RKO (cell line): ENCODE measurements at regions not wholly inside any gene's neighbourhood (a gene's known extent, or its start where the extent isn't known, plus 50 kb on each side); places are given as distances from the start of the nearest gene placed in this dataset.
"Not testable (repeated sequence)": the region's sequence is repeated elsewhere in the genome, so short reads cannot be mapped to it uniquely, and the experiment has no call there.

ENCODE experiments used
- DNase-seq: peaks from one replicate; pipeline ENCODE4 v3.0.0-alpha.2; 2016; ENCODE audit warnings: low spot score

DNA sequence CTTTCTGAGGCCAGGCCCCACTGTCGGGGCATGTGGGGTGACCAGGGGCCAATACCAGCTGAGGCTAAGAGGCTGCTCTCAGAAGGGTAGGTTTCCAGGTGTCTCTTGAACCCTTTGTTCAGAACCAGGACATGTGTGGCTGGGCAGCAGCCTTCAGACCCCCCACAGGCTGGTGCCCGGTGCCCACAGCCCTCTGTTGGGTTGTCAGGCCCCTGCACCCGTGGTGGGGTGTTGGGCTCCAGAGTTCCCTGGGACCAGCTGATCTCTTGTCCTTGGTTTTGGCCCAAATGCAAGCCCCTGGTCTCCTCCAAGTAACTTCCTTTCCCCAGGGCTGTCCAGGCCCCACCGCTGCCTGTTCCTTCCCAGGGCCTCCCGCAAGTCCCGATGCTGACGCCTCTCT is 226.0 kb downstream of the TMEM121 start:
- DNase-seq, result not testable (repeated sequence)

DNA sequence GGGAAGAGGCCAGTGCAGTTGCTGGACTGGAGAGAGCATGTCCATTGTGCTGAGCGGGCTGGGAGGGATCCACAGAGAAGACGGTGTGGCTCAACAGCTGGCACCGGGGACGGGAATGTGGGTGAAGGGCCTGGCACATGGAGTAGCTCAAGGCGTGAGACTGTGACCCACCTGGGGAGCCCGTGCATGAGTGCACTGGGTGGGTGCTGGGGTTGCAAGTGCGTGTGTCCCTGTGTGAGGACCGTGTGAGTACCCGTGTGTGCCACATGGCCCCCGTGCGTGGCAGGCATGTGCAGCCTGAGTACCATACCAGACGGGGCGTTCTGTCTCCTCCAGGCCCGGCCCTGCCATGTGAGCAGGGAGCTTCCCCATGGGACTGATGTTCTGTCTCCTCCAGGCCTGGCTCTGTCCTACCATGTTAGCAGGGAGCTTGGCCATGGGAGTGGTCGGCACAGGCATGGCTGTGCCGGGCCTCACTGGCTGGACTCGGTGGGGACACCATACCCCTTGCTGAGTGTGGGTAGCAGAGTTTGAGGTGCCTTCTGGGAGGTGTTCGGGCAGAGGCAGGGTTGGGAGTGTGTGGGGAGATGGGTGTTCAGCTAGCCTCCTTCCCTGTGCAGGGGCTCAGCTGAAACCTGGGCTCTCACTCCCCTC is 234.4 kb downstream of the TMEM121 start:
- DNase-seq, result no peak

DNA sequence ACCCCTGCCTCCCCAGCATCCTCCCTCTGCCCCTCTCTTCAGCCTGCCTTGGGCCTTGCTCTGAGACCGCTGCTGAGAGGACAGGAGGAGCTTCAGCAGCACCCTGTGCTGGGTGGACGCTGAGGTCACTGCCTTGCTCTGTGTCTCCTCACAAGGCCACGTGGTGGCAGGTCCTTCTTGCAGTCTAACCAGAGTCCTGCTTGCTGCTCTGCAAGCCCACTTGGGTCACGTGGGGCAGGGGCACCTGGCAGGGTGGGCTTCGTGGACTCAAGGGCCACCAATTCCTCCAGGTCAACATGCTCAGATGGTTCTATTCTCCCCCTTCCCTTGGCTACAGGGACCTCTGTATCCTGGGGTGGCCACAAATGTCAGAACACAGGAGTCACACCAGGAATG is 235.0 kb downstream of the TMEM121 start:
- not testable (repeated sequence) for DNase-seq

DNA sequence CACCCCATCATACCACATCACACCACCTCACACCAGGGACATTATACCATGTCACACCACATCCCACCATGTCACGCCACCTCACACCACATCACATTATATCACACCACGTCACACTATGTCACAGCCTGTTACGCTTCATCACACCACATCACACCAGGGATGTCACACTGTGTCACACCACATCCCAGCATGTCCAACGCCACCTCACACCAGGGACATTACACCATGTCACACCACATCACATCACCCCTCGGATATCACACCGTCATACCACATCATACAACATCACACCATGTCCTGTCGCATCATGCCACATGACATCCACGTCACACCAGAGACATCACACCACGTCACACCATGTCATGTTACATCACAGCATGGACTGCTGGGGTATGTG is 235.5 kb downstream of the TMEM121 start:
- DNase-seq, result no peak

DNA sequence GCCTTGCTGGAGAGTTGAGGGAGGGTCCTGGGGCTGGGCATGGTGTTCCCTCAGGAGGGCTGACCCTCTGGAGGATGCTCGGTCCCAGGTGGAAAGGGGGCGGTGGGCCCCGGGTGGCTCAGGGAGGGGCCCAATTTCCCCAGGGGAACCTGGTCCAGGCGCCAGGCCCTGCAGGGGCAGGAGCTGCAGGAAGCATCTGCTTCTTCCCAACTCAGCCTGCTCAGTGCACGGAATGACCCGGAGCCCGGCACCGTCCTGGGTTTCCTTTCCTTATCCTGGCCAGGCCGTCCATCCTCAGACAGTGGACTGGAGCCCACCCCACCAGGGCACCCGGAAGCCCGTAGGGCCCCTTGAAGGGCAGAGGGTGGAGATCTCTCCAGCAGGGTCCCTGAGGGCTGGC is 235.9 kb downstream of the TMEM121 start:
- not testable (repeated sequence) for DNase-seq

DNA sequence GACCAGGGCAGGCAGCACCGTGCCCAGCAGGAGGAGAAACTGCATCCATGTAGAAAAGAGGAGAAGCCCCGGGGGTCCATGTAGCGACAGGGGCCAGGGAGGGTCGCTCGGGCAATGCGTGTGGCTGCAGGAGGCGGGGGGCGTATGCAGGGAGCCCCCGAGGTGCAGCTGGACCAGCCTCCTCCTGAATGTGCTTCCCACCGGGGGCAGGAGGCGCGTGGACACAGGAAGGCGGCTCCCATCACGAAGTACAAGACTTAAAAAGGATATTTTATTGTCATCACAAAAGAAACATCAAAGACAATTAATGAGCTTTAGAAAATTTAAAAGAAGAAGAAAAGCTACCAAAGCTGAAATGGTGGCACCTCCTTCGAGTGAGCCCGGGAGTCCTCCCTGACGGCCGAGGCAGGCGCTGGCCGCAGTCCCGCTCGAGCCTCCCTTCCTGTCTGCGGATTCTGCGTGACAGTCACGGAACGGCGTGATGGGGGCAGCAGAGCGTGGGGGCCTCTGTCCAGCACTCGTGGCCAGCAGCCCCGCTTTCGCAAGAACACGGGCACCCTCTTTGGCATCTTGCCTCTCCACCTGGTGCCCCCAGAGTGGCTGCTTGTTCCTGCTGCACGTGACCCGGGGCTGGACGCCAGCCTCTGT is 238.0 kb downstream of the TMEM121 start:
- not testable (repeated sequence) for DNase-seq

DNA sequence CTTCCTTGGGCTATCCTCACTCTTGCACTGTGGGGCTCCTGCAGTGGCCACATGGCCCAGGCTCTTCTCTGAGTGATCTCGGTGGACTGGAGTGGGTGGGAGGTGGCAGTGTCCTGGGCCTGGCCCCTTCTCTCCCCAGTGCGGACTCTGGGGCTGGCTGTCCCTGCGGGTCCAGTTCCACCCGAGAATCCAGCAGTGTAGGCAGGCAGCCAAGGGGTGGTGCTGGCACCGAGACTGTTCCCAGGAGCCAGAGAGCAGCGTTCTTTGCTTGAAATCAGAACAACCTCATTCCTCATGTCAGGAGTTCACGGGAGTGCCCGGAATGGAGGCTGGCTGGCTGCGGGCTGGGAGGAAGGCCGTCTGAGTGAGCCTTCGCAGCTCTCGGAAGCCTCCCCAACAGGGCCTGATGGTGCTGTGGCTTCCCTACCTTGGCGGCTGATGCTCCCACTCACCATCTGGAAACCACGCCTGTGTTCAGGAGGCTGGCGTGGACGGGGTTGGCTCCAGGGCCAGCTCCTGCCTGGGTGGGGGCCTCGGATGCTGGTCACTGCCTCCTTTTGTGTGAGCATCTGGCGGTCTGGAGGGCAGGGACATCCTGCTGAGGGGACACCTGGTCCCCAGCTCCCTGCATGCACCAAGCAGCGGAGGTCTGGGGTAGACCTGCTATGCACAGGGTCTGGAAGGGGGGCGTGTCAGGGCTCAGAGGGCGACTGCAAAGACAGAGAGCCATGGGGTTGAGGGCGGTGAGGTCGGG is 238.9 kb downstream of the TMEM121 start:
- DNase-seq, result not testable (repeated sequence)

DNA sequence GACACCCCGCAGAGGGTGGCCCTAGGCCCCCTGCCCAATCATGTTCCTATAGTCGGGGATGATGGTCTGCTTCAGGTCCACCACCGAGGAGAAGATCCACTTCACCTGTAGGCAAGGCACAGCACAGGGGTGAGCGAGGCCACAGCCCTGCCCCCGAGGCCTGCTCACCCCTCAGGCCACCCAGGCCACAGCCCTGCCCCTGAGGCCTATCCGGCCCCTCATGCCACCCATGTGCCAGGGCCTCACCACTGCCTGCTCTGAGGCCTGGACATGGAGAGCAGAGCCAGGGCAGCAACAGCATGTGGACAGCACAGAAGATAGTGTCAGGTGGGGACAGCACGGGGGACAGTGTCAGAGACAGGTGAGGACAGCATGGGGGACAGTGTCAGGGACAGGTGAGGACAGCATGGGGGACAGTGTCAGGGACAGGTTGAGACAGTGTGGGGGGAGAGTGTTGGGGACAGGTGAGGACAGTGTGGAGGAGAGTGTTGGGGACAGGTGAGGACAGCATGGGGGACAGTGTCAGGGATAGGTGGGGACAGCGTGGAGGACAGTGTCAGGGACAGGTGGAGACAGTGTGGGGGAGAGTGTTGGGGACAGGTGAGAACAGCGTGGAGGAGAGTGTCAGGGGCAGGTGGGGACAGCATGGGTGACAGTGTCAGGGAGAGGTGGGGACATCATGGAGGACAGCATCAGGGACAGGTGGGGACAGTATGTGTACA is 239.7 kb downstream of the TMEM121 start:
- DNase-seq, result no peak

DNA sequence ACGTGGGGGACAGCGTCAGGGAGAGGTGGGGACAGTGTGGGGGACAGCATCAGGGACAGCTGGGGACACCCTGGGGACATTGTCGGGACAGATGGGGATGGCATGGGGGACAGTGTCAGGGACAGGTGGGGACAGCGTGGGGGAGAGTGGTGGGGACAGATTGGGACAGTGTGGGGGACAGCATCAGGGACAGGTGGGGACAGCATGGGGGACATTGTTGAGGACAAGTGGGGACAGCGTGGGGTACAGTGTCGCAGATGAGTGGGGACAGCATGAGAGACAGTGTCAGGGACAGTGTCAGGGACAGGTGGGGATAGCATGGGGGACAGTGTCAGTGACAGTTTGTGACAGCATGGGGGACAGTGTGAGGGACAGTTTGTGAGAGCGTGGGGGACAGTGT is 240.9 kb downstream of the TMEM121 start:
- DNase-seq, result no peak

DNA sequence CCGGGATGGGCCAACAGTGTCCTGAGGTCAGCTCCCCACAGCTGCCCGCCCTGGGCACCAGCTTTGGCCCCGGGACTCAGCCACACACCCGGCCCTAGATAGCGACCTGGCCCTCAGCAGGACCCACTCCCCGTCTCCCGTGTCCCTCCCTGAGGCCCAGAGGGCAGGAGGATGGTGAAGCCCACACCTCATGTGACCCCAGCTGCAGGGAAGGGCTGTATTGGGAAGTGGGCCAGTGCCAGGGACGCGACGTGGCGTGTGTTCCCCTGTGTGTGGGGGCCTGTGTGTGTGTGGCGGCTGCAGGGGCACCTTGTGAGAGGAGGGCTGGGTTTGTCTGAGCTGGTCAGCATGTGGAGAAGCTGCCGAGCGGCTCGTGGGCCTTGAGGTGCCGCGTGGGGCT is 241.7 kb downstream of the TMEM121 start:
- DNase-seq, result not testable (repeated sequence)

DNA sequence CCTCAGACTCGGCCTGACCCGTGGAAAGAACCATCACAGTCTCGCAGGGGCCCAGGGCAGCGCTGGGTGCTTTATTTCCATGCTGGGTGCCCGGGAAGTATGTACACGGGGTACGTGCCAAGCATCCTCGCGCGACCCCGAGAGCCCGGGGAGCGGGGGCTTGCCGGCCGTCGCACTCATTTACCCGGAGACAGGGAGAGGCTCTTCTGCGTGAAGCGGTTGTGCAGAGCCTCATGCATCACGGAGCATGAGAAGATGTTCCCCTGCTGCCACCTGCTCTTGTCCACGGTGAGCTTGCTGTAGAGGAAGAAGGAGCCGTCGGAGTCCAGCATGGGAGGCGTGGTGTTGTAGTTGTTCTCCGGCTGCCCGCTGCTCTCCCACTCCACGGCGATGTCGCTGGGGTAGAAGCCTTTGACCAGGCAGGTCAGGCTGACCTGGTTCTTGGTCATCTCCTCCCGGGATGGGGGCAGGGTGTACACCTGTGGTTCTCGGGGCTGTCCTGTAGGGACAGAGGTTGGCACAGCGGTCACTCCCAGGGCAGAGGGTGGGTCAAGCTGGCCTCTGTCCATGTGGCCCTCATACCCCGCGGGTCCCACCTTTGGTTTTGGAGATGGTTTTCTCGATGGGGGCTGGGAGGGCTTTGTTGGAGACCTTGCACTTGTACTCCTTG is 242.8 kb downstream of the TMEM121 start:
- DNase-seq, result not testable (repeated sequence)

DNA sequence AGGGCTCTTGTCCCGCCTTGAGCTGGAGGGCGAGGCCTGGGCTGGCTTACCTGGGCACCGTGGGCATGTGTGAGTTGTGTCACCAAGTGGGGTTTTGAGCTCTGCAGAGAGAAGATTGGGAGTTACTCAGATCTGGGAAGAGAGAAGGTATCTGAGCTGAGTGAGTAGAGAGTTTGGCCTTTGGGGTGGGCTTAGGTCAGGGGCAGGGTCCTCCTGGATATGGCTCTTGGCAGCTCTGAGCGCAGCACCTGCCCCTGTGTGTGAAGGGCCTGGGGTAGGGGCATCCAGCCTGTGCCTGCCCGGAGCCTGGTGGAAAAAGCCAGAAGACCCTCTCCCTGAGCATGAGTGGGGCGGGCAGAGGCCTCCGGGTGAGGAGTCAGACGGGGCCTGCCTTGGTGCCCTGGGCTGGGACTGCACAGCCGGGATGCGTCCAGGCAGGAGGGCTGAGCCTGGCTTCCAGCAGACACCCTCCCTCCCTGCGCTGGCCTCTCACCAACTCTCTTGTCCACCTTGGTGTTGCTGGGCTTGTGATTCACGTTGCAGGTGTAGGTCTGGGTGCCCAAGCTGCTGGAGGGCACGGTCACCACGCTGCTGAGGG is 244.3 kb downstream of the TMEM121 start:
- DNase-seq, result not testable (repeated sequence)

DNA sequence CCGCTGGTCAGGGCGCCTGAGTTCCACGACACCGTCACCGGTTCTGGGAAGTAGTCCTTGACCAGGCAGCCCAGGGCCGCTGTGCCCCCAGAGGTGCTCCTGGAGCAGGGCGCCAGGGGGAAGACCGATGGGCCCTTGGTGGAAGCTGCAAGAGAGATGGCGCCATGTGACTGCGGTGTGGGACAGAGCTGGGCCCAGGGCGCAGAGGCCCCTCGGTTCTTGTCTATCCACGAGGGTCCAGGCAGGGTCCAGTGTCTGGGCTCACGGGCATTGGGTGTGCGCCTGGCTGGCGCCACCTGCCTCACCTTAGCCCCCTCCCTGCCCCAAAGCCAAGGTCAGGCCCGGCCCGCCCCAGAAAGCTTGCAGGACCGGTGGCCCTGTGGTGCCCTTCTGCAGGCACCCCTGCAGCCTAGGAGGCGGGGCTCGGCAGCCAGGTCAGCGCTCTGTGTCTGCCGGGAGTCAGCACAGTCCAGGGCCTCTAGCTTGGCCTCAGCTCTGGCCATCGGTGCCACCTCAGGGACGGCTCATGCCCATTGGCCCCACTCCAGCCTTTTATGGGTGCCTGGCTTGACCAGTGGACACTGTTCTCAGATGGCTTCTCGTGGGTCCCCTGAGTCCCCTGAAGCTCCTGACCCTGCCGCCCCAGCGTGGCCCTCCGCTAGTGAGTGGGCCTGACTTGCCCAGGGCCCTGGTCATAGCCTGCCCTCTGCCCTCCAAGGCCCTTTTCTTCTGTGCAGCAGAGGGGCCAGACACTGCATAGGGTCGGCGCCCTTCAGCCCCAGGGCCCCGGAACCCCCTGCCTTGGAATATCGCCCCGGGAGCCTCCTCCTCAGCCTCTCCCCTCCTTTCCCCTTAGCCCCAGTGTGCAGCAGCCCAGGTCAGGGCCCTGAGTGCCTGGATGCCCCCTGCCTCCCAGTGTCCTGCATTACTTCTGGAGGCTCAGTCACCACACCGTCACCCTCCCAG is 245.2 kb downstream of the TMEM121 start:
- not testable (repeated sequence) for DNase-seq

DNA sequence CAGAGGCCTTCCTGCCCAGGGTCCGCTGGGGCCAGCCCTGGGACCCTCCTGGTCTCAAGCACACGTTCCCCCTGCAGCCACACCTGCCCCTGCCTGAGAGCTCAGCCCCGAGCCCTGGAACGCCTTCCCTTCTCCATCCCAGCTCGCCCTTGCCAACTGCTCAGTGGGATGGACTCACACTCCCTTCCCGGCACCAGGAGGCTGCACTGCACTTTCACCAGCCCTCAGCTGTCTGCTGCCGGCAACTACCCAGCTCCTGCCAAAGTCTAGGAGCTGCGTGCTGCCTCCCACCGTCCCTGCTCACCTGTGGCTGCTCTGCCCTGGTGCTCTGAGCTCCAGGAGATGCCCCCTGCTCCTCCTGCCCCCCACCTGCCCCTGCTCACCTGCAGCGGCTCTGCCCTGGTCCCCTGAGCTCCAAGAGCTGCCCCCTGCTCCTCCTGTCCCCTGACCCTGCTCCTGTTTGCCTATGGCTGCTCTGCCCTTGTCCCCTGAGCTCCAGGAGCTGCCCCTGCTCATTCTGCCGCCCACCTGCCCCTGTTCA is 246.4 kb downstream of the TMEM121 start:
- not testable (repeated sequence) for DNase-seq

DNA sequence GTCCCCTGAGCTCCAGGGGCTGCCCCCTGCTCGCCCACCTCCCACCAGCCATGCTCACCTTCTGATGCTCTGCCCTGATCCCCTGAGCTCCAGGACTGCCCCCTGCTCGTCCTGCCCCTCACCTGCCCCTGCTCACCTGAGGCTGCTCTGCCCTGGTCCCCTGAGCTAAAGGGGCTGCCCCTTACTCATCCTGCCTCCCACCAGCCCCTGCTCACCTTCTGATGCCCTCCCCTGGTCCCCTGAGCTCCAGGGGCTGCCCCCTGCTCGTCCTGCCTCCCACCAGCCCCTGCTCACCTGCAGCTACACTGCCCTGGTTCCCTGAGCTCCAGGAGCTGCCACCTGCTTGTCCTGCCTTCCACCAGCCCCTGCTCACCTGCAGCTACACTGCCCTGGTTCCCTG is 247.2 kb downstream of the TMEM121 start:
- DNase-seq, result no peak

DNA sequence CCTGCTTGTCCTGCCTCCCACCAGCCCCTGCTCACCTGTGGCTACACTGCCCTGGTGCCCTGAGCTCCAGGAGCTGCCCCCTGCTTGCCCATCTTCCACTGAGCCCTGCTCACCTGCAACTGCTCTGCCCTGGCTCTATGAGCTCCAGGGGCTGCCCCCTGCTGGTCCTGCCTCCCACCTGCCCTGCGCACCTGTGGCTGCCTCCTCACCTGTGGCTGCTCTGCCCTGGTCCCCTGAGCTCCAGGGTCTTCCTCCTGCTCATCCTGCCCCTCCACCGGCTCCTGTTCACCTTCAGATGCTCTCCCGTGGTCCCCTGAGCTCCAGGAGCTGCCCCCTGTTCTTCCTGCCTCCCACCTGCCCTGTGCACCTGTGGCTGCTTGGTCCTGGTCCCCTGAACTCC is 247.6 kb downstream of the TMEM121 start:
- DNase-seq, result no peak

DNA sequence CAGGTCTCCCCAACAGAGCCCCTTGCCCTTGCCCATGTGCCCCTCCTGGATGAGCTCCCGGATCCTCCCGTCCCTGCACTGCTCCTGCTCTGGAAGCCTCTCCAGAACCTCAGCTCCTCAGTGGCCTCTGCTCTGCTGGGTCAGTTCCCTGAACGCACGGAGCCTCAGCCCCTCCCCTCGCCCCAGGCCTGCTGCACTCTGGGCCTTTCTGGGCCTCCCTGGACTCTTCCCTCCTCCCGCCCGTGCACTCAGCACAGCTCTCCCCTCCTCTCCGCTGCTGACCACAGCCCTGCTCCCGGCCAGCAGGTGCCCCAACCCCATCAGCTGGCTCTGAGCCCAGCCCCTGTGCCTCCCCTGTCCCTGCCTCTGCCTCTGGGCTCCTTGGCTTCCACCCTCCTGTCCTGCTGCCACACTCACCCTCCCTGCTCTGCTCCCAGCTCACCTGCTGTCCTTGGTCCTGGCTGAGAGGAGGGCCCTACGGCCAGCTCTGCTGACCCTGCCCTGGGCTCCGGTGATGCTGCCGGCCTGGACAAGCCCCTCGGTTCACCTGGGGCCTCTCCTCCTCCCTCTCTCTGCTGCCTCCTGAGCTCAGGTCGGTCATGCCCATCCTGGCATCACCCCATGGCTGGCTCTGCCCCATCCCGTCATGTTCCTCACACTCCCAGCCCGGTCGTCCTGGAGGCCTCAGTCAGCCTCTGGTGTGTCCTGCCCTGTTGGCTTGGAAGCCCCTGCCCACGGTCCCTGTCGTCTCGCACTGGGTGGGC is 248.4 kb downstream of the TMEM121 start:
- DNase-seq, result not testable (repeated sequence)

DNA sequence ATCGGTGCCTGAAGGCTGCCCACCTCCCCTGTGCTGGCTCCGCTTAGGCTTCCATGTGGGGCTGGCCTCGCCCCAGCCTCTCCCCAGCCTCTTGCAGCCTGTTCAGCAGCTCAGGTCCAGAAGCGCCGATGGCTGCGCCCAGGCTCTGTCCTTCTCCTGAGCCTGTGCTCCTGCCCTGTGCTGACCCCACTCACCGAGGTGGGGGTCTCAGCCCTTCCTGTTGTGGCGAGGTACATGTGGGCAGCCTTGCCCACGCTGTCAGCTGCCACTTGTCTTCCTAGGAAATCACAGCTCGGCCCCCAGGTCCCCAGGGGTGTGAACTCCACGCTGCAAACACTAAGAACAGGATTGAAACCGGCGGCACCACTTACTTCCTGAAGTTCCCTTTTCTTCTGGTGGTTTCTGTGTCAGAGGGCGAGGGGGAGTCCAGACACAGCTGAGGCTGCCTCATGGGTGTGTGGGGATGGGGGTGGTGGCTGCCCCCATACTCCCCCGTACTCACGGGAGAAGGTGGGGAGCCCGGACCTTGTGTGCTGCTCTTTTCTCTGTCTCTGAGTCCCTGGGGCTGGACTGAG is 249.1 kb downstream of the TMEM121 start:
- DNase-seq, result not testable (repeated sequence)

DNA sequence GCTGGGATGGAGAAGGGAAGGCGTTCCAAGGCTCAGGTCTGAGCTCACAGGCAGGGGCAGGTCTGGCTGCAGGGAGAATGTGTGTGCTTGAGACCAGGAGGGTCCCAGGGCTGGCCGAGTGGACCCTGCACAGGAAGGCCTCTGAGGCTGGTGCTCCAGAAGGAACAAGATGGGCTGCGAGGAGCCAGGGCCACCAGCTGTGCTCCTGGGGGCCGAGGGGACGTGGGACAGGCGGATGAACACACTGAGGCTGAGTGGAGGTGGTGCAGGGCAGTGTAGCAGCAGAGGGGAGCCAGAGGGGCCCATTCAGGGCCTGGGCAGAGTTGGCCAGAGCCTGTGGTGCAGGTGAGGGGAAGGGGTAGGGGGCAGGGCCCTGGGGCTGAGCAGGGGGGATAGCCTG is 249.7 kb downstream of the TMEM121 start:
- not testable (repeated sequence) for DNase-seq
